Stimulated activated effector memory CD8-positive, alpha-beta T cell treated with anti-CD3 and anti-CD28 coated beads, Interleukin-12 subunit alpha, Interleukin-12 subunit beta, amount 100 ng/mL, for 72 hours (primary cell): ENCODE measurements at regions not wholly inside any gene's neighbourhood (a gene's known extent, or its start where the extent isn't known, plus 50 kb on each side); places are given as distances from the start of the nearest gene placed in this dataset.
"Not testable (repeated sequence)": the region's sequence is repeated elsewhere in the genome, so short reads cannot be mapped to it uniquely, and the experiment has no call there.

Source experiments
- ATAC-seq: fragments of 150-1000 bp; cut with Tn5 transposase; 2 replicates; pipeline ENCODE4 v1.10.0; 2021
- DNase-seq, 2 donors: peaks; one replicate each; pipeline ENCODE4 v3.0.0; 2021 to 2022; ENCODE audit warnings: low spot score in 2 of 2
- H3K27ac Mint-ChIP-seq: one replicate; pipeline ENCODE4 v1.8.0; 2022; ENCODE audit warnings: mild to moderate bottlenecking, mixed read lengths
- H3K36me3 Mint-ChIP-seq: one replicate; pipeline ENCODE4 v1.8.0; 2022; ENCODE audit warnings: mild to moderate bottlenecking, mixed read lengths
- H3K4me1 Mint-ChIP-seq: one replicate; pipeline ENCODE4 v1.8.0; 2022; ENCODE audit warnings: mixed read lengths
- H3K4me3 Mint-ChIP-seq: one replicate; pipeline ENCODE4 v1.8.0; 2022; ENCODE audit warnings: mild to moderate bottlenecking, mixed read lengths
- H3K9me3 Mint-ChIP-seq: one replicate; pipeline ENCODE4 v1.8.0; 2022; ENCODE audit warnings: mixed read lengths

- Mint-ChIP-seq H3K36me3 (no peaks in the 10 kb centered on the region), H3K4me3 (no peak overlapping the region), H3K9me3 (peaks cover 3% of the 10 kb centered on the region), H3K27ac (no peak overlapping the region), H3K4me1 (peaks cover 30% of the 10 kb centered on the region)
- ATAC-seq (no peak), DNase-seq (no peak)
Measured at GRCh38 chr10:33022090-33022489, 64.1 kb upstream of the ITGB1 start.

DNA sequence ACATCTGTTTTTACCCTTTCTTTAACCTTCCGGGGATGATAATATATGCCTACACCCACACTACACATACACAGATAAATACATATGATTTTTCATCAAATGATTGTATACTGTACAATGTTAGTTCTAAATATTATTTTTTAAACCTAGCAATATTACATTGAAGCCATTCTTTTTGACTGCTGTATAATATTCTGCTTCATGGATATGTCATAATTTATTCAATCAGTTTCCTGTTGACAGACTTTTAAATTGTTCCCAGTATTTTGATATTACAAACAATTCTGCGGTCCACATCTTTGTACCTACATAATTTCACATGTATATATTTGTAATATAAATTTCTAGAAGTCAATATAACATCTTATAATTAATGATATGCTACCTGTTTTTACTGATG, 59.0 kb upstream of the ITGB1 start:
- Mint-ChIP-seq H3K36me3 (no peaks in the 10 kb centered on the region), H3K4me3 (no peak overlapping the region)

DNA sequence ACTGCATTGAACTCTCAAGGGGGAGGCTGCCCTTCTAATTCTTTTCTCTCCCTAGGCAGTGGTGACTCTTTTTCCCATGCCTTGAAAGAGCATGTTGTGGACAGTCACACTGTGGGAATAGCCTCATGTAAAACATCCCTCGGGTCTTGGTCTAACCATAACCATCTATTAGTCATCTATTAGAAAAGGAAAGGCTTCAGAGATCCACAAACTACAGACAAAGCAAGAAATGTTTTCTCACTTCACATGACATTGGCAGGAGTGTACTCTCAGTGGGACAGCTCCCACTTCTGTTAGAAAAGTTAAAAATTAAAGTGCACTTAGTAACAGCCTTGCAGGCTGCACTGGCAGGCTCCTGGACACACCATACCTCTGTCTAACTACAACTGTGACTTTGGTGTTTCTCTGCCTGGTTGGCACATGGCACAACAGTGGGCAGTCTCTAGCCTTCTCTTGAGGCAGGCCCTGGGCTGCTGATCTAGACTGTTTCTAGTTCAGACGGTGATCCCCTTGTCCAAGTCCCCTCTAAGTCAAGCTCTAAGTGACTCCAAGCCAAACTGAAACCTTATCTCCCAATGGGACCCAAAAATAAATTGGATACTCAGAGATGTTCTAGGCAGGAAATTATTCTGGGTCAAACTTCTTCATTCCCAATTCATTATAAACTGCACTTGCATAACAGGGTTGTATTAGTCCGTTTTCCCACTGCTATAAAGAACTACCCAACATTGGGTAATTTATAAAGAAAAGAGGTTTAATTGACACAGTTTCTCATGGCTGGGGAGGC, 57.9 kb upstream of the ITGB1 start:
- Mint-ChIP-seq H3K9me3 (no peaks in the 10 kb centered on the region), H3K4me3 (no peak overlapping the region), H3K27ac (no peak overlapping the region), H3K4me1 (peaks cover 12% of the 10 kb centered on the region), H3K36me3 (no peaks in the 10 kb centered on the region)
- ATAC-seq (peak; percentile 19), DNase-seq (no peak)

More for the DNA sequence above, 59.0 kb upstream of the ITGB1 start:
- ATAC-seq (no peak), DNase-seq (no peak)
- H3K4me1 Mint-ChIP-seq: peaks cover 2% of the 10 kb centered on the region
- H3K9me3 Mint-ChIP-seq: no peaks in the 10 kb centered on the region
- no peak overlapping the region for H3K27ac Mint-ChIP-seq

- not testable (repeated sequence) for H3K9me3 Mint-ChIP-seq, H3K4me3 Mint-ChIP-seq, ATAC-seq
Measured at GRCh38 chr10:33013331-33013730, 55.3 kb upstream of the ITGB1 start.

GRCh38 chr10:33012306-33012705, 54.3 kb upstream of the ITGB1 start:
- no peak for DNase-seq
- Mint-ChIP-seq H3K36me3 (no peaks in the 10 kb centered on the region), H3K9me3 (no peaks in the 10 kb centered on the region), H3K4me1 (peaks cover 37% of the 10 kb centered on the region), H3K4me3 (no peak overlapping the region), H3K27ac (no peak overlapping the region)
- ATAC-seq: no peak

More at GRCh38 chr10:33013331-33013730, 55.3 kb upstream of the ITGB1 start:
- not testable (repeated sequence) for DNase-seq, H3K36me3 Mint-ChIP-seq, H3K27ac Mint-ChIP-seq
- H3K4me1 Mint-ChIP-seq: peaks cover 35% of the 10 kb centered on the region

DNA sequence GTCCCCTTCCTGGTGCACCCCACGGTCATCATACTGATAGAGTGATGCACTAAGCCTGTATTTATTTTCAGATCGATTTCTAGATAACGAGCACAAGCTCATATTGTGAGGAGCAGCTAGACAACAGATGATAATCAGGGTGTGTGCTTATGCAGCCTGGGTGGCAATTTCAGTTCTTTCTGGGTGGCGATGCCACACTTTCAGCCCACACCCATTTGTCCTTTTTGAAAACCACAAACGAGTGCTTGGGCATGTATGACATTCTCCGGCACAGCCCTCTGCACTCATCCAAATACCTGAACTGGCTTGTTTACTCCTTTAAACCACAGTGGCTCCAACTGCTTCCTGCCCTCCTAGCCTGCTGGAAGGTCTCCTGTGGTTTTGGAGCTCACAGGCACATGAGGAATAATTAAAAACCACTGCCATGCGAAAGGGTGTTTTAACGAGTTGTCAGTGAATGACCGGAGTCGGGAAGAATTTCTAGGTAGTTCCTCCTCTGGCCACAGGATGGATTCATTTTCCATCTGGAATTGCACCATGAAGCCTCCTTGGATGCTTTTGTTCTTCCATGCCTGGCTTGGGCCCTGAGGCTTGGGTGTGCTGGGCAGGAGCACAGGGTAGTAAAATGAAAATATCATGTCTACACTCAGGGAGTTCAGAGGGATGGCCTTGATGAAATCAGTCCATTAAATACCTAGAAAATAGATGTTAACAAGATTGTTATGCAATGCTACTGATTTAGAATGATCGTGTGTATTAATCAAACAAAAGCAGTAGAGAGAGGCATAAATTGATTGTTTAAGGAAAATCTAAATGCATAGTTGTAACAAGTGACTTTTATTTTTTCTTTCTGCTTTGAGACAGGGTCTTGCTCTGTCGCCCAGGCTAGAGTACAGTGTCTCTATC, 52.4 kb upstream of the ITGB1 start:
- Mint-ChIP-seq H3K4me3 (peak overlapping the region; percentile 54), H3K4me1 (peaks cover 37% of the 10 kb centered on the region), H3K9me3 (no peaks in the 10 kb centered on the region), H3K36me3 (no peaks in the 10 kb centered on the region), H3K27ac (peak overlapping the region; percentile 80)
- DNase-seq (no peak), ATAC-seq (peak; percentile 62)

- DNase-seq (no peak), ATAC-seq (peak; percentile 65)
- Mint-ChIP-seq H3K27ac (peak overlapping the region; percentile 80), H3K4me1 (peaks cover 37% of the 10 kb centered on the region), H3K9me3 (no peaks in the 10 kb centered on the region), H3K4me3 (peak overlapping the region; percentile 54), H3K36me3 (no peaks in the 10 kb centered on the region)
Measured at GRCh38 chr10:33009244-33010131, 51.5 kb upstream of the ITGB1 start.

DNA sequence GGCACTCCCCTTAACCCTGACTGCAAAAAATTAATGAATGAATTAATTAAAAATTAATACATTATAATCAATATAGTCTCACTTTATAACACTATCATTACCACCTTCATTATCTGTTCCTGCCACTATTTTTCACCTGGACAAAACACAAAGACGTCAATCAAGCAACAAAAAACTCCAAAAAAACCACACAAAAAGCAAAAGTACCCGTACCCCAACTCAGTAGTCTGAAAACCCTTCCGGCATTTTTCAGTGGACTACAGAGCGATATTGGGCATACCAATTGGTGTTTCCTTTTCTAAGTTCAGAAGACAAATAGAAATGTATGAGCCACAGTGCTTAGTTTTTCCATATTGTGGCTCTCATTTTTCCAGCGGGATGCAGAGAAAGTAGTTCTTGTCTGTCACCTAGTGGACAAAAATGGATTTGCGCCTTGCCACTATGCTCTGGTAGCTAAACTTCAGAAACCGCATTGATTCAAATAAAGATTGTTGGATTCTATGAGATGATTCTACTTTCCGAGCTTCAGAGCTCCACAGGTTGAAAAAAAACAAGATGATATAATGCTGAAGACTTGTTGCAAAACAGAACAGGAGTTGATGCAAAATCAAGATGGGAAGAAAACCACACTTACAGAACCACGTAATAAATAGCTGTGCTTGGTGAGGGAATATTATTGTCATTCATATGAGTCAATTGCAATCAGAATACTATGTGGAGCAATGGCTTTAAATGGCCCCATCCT, 50.6 kb upstream of the ITGB1 start:
- DNase-seq (peak; percentile 58 to 83), ATAC-seq (peak; percentile 81)
- Mint-ChIP-seq H3K36me3 (no peaks in the 10 kb centered on the region), H3K27ac (no peak overlapping the region), H3K9me3 (no peaks in the 10 kb centered on the region), H3K4me1 (peaks cover 37% of the 10 kb centered on the region), H3K4me3 (peak overlapping the region; percentile 54)

DNA sequence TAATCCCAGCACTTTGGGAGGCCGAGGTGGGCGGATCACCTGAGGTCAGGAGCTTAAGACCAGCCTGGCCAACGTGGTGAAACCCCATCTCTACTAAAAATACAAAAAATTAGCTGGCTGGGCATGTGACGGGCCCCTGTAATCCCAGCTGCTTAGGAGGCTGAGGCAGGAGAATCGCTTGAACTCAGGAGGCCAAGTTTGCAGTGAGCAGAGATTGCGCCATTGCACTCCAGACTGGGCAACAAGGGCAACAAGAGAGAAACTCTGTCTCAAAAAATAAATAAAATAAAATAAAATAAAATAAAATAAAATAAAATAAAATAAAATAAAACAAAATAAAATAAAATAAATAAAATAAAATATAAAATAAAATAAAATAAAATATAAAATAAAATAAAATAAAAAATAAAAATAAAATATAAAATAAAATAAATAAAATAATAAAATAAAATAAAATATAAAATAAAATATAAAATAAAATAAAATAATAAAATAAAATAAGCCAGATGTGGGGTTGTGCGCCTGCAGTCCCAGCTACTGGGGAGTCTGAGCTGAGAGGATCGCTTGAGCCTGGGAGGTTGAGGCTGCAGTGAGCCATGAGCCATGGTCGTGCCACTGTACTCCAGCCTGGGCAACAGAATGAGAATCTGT, 49.8 kb upstream of the ITGB1 start:
- H3K9me3 Mint-ChIP-seq, DNase-seq, H3K36me3 Mint-ChIP-seq, H3K4me3 Mint-ChIP-seq, ATAC-seq, H3K27ac Mint-ChIP-seq: not testable (repeated sequence)
- H3K4me1 Mint-ChIP-seq: peaks cover 37% of the 10 kb centered on the region
